H1 (cell line): ENCODE measurements at regions not wholly inside any gene's neighbourhood (a gene's known extent, or its start where the extent isn't known, plus 50 kb on each side); places are given as distances from the start of the nearest gene placed in this dataset.

Experiments
- ASH2L ChIP-seq: fragments of 200-600, 300-600 bp; sonication (generic); IDR thresholded peaks from one replicate; pipeline ENCODE4 v1.7.1; 2017; ENCODE audit warnings: low read length
- CHD7 ChIP-seq: fragments of 300-600 bp; sonication (generic); IDR thresholded peaks from 2 replicates; pipeline ENCODE4 v1.7.1; 2012; ENCODE audit warnings: low read length, moderate library complexity, mild to moderate bottlenecking, inconsistent platforms; ENCODE audit not compliant: insufficient replicate concordance
- RAD21 ChIP-seq, 2 experiments: IDR thresholded peaks in 1 of 2; conservative IDR thresholded peaks in 1 of 2; 2 replicates each; pipeline ENCODE4 v1.6.1; 2011; ENCODE audit warnings: low read depth in 2 of 2, low read length in 2 of 2, improper control_type of control experiment in 1 of 2, inconsistent platforms in 1 of 2, mild to moderate bottlenecking in 1 of 2, moderate library complexity in 1 of 2
- RBBP5 ChIP-seq: IDR thresholded peaks from 2 replicates; pipeline ENCODE4 v1.7.1; 2012; ENCODE audit warnings: low read depth, mild to moderate bottlenecking, inconsistent platforms, low read length, moderate library complexity, borderline replicate concordance
- SIX5 ChIP-seq: IDR thresholded peaks from 2 replicates; pipeline ENCODE4 v1.6.1; 2011; ENCODE audit warnings: mild to moderate bottlenecking, low read depth, low read length
- SP1 ChIP-seq: IDR thresholded peaks from 2 replicates; pipeline ENCODE4 v1.6.1; 2011; ENCODE audit warnings: low read depth, low read length

GRCh38 chr4:94131212-94131611, 76.5 kb upstream of the SMARCAD1 start (continued):
- TF ChIP-seq CHD7, result no peak
- no peak for TF ChIP-seq ASH2L
- no peak for TF ChIP-seq RAD21 (IDR thresholded peaks at IDR 0.05 in 1 of 2, conservative IDR thresholded peaks at IDR 0.05 in 1 of 2; ENCODE audit: low read depth in 2 of 2, low read length in 2 of 2)
- TF ChIP-seq SP1, result no peak
- TF ChIP-seq SIX5, result no peak
- TF ChIP-seq RBBP5, result no peak
